ENCODE measurements at regions not wholly inside any gene's neighbourhood (a gene's known extent, or its start where the extent isn't known, plus 50 kb on each side); places are given as distances from the start of the nearest gene placed in this dataset.

DNA sequence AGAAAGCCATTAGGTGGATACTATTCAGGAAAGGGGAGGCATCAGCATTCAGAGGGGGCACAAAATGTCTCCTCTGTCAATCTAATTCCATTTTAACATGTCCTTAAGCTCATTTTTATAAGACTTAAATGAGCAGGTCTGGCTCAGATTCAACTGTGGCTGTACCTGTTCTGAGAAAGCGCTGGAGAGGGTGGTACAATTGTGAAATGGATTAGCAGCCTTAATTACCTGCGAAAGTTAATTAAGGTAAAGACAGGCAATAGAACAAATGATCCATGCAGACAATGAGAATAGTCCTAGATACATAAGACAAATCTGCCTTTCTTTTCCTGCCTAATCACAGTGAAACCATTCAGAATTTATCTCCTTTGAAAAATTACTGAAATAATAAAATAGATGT, 96.2 kb downstream of the TAF11L14 start:
- TF ChIP-seq CTCF (IDR thresholded peaks at IDR 0.05; ENCODE audit: insufficient read depth, low read length) (no peak), REST (IDR thresholded peaks at IDR 0.05; ENCODE audit: insufficient replicate concordance, low read depth) (no peak)

All from HL-60 (cell line).